GM18870 (cell line): ENCODE measurements at regions not wholly inside any gene's neighbourhood (a gene's known extent, or its start where the extent isn't known, plus 50 kb on each side); places are given as distances from the start of the nearest gene placed in this dataset.

Experiments used
- ATAC-seq: cut with Tn5 transposase; IDR thresholded peaks from one replicate; pipeline ENCODE4 v1.9.1; 2021; ENCODE audit warnings: moderate library complexity; ENCODE audit not compliant: unreplicated experiment

DNA sequence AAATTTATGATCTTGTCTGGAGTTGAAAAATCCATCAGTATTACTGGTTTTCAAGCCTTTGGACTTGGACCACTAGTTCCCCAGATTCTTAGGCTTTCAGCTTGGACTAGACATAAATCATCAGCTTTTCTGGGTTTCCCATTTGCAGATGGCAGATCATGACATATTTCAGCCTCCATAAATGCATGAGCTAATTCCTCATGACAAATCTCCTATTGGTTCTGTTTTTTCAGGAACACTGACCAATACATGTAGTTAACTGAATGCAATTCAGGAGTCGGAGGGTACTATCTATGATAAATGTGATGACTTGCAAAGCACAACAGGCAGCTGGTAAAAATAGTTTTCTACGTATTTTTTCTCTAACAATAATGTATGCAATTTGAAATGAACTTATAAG, 635.6 kb downstream of the TRAM1L1 start:
- no peak for ATAC-seq

DNA sequence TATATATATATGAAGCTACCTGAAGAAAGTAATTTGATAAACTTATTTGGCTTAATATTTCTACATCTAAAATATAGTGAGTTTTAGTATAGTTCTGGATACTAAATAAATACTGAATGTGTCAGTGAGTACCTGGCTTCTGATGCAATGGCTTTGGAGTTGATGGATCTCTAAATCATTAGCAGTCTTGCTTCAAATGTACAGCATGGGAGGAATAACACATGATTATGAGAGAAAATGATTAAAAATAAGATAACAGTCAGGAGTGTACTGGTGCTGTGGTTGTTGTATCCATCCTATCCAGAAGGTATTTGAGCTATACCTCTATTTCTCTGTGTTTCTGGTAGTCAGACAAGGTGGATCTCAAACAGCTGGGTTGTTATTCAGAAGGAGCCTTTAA, 641.3 kb downstream of the TRAM1L1 start:
- ATAC-seq = no peak

DNA sequence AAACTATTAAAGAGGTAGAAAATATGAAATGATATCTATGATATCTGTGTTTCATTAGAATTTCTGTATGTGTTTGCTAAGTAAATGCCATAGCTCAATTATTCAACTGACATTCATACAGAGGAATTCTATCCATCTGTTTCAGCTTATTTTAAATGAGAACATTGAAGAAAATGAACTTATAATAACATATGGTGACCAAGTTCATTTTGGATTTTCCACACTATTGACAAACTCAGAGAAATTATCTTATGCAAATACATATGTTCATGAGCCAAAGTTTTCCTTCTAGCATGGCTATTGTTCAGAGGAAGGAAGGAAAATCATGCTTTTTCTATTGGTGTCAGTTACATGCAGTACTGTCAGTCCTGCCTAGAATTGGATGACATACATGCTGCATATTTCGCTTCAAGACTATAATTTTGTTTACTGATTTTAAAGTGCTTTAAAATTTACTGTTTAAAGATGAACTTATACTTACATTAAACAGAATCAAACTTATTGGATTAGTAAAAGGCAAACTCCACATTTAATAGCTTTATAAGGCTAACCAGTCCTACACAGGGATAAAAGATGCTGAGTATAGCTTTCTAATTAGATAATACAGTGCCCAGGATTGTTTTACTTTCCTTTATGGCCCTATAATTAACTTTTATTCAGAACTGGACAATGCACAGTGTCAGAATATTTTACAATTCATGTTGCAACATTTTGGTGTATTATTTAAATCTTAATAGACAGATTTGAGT, 646.2 kb downstream of the TRAM1L1 start:
- ATAC-seq = no peak

DNA sequence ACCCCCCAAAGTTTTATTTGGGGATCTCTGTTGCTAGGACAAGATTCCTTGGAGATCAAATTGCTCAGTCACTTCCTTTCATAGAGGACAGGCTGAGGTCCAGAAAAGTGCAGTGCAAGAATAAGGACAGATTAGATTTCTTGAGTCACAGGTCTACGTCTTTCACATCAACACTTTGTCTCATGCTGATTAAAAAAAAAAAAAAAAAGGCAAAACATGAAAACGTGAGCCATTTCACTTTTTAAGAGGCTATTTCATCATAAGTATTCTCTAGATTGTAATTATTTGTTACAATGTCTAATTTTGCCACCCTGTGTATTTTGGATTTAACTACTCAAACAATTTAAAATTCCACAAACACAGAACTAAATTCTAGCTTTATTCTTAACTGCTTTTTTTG, 647.0 kb downstream of the TRAM1L1 start:
- ATAC-seq = no peak

DNA sequence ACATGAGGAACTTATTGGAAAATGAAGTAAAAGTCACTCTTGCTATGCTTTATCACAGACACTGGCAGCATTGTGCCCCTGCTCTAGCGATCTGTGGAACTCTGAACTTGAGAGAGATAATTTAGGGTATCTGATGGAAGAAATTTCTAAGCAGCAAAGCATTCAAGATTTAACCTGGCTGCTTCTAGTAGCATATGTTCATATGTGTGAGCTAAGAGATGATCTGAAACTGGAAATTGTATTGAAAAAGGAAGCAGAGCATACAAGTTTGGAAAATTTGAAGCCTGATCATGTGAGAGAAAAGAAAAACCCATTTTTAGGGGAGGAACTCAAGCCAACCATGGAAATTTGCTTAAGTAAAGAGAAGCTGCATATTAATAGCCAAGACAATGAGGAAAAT, 657.7 kb downstream of the TRAM1L1 start:
- no peak for ATAC-seq

DNA sequence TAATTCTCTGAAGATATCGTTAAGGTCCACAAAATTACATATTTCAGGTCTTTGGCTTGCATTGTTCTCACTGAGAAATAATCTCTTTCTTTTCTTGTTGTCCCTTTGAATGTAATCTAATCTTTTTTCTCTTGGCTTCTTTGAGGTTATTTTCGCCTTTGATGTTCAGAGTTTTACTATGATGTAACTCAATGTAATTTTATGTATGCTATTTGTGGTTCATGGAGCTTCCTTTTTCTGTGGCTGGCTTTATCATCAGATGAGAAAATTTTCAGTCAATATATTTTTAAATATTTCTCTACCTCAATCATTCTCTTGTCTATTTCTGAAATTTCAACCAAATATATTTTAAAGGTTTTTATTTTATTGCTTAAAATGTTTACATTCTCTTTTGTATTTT, 672.2 kb downstream of the TRAM1L1 start:
- ATAC-seq = no peak

DNA sequence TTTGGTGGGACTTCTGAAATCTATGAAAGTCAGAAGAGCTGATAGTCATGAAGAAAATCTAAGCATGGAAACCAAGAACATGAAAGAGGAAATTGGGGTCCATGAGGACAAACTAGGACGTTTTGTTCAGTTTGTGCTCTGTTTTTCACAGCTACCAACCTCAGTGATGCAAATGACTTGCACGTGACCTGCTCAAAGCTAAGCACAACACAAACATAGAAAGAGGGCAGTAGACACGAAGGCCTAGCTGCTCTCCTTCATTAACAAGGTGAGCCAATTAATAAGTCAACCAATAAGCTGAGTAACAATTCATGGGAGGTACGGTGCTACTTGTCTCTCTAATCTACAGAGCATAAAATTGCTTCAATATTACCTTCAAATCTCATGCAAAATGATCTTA, 684.1 kb downstream of the TRAM1L1 start:
- no peak for ATAC-seq

DNA sequence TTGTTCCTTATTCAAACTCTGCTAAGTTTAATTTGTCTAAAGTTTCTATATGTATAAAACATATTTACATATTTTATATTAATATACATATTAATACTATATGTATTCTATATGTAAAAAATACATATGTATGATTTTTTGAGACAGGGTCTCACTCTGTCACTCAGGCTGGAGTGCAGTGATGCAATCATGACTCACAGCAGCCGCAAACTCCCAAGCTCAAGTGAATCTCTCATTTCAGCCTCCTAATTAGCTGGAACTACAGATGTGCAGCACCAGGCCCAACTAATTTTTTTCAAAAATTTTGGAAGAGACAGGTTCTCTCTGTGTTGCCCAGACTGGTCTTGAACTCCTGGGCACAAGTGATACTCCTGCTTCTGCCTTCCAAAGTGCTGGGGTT, 684.9 kb downstream of the TRAM1L1 start:
- no peak for ATAC-seq

DNA sequence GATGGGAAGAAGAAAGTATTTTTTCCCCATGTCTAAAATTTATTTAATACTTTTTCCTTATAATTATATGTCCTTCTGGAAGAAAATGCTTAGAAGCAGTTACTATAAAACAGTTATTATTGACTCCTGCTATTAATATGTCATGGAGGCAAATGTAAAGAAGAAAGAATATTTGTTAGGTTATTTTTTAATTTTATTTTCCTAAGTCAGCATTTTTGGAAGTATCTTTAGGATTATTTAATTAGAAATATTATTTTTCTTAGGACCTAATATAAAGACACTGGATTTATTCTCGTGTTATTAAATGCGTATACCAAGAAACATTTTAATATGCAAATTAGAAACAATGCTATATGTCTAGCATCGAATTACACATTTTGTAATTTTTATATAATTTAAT, 687.7 kb downstream of the TRAM1L1 start:
- no peak for ATAC-seq

DNA sequence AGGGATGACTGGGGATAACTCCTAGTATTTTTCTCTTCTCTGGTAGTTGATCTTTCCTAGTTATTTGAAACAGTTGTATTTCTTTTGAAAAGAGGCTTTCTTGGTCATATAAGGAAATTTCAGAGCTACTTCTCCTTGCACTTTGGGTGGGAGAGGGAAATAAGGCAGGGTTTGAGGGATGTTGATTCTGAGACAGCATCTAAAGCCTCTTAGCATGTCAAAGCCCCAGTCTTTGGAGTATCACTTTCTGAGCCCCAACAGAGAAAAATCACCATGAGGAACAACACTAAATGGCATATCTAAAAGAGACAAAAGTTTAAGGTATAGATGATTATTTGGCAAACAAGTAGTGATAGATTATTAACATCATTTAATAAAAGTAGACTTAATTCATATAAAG, 688.1 kb downstream of the TRAM1L1 start:
- ATAC-seq = no peak

DNA sequence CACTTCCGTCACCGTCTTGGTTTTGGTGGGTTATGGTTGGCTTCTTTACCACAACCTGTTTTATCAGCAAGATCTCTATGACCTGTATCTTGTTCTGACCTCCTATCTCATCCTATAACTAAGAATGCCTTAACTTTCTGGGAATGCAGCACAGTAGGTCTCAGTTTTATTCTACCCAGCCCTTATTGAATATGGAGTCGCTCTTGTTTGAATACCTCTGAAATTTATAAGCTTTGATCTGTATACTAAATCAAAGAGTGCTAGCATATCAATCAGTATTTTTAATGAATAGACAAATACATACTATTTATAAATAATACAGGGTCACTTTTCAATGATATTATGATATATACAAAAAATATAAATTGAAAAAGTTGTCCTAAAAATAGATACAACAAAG, 690.0 kb downstream of the TRAM1L1 start:
- no peak for ATAC-seq

DNA sequence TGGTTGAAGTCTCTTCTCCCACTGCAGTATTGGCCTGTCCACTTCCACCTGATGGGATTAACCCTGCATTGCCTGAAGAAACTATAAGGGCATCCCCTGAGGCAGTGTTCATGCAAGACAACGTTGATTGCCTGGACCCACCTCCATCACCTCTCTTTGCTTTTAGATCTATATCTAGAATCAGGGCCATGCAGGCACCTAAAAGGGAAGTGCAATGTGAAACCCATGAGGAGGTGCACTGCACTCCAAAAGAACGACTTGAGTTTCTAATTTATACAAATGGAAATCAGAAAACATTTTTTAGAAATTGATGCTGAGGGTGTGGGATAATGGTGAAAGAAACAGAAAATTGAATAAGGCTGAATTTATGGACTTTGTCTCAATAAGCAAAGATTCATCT, 694.4 kb downstream of the TRAM1L1 start:
- ATAC-seq = no peak

DNA sequence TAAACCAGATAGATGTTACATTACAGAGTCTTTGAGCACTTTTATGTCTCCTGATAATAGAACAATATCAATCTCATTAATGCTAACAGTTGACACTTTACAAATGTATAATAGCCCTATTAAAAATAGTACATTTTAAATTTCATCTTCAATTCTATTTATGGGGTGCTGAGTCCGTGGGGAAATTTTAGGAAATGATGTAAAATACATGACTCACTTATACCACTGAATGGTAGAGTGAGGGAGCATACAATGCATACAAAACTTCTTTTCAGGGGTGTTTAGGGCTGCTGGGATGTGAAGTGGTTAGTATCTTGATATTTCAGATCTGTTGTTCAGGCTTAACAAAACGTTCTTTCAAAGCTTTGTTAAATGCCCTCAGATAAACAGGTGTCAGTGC, 696.2 kb downstream of the TRAM1L1 start:
- no peak for ATAC-seq

DNA sequence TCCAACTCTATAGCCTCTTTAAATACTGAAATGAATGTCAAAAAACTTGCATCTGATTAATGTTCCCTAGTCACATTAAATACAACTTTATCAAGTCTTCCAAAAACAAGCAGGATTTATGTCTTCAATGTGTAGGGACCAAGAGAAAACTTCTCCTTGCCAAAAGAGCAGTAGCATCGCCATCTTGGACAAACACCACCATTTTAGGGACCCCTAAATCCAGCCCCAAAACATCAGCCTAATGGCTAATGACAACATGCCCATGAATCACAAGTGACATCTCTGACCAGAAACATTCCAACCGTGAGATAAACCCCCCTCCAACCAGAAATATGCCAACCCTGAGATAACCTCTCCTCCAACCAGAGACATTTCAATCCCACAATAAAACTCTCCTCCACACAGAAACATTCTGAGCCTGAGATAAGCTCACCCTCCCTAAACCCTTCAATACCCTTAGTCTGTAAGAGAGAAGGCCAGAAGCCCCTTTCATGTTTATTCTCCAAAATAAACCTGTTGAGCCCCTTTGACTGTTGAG, 697.4 kb downstream of the TRAM1L1 start:
- no peak for ATAC-seq

DNA sequence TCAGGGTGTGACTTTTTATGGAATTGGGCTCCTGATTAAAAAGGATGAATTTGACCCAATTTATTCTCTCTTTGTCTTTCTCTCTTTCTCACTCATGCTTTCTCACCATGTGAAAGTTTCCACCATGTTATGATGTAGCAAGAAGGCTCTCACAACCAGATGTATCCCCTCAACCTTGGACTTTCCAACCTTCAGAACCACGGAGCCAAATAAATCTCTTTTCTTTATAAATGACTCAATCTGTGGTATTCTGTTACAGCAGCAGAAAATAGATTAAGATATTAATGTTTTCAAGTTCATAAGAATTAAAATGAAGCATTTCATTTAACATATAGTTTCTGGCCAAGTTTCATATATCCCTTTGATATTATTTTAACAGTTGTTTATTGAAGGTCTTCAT, 698.5 kb downstream of the TRAM1L1 start:
- ATAC-seq = no peak

DNA sequence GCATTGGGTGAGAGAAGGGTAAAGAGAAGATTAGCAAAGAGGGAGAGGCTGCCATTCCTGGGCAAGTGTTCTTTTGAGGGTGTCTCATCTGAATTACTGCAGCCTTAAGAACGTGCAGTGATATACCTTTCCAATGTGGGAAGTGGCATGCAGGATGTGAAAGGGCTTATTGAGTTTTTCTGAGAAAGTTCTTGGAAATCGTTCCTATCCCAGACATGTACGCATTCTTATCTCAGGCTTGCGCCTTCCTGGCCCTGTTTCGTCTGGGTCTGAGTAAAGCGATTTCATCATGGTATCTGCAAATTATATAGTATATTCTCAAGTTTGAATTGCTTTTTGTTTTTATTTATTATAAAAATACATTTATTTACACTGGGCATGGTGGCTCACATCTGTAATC, 699.8 kb downstream of the TRAM1L1 start:
- ATAC-seq = no peak

DNA sequence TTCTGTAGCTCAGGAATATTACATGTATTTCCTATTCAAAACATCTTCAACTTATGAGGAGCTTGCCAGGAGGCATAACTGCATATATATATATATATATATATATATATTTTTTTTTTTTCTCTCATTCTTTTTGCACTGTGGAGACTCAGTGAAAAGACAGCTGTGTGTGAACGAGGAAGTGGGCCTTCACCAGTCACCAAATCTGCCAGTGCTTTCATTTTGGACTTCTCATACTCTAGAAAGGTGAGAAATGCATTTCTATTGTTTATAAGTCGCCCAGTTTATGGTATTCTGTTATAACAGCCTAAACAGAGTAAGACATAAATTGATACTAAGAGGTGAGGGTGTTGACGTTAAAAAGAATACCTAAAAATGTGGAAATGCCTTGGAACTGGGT, 710.6 kb downstream of the TRAM1L1 start:
- no peak for ATAC-seq

DNA sequence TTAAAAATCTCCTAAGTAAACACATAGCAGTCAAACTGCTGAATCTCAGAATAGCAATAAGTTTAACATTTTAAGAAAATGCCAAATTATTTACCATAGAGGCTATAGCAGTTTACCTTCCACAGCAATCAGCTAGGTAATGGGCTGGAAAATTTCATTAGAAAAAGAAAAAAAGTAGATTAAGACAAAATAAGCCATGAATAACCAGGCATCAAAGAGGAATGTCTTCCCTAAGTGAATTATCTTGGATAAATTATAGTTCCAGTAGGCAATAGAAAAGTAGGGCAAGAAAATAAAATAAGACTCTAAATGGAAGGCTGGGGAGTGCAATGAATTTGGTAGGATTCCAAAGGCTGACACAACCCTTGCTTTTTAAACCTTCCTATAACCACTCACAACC, 722.8 kb downstream of the TRAM1L1 start:
- no peak for ATAC-seq

DNA sequence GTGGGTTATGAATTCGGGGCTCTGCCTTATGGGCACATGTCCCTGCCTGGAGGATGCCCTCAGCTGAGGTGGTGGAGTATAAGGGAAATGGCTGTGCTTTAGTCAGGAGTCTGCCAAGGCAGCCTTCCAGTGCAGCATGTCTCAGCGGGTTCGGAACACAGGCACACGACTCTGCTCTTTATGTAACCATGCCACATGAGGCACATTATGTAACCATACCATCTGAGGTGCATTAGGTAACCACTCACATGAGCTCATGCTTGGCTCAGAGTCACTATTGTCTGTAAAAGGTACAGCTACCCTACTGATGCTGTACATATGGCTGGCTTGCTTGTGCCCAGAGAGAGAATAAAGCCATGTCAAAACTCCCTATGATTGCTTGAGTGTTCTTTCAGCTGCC, 723.6 kb downstream of the TRAM1L1 start:
- ATAC-seq = no peak

DNA sequence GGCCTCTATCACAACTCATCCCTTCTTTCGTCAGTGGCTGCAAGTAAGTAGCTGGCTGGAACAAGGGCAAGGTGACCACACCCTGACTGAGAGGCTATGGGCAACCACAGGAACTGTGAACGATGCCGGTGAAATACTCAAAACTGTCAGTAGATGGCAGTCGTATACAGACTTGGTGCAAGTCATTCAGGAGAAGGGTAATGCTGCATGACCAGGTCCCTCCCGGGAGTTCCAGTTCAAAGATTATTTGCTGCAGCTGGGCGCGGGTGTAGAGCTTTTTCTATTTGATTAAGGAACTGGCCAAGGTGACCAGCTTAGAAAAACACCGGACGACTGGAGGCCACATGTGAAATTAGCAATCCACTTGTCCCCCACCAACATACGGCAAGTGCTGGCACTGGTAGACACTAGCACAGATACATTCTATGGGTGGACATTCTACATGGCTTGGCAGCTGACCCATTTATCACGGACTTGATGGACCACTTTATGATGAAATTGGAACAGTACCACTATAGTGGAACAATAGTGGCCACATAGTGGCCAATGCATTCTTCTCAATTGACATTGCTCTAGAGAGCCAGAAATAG, 726.6 kb downstream of the TRAM1L1 start:
- ATAC-seq = peak; percentile 99

DNA sequence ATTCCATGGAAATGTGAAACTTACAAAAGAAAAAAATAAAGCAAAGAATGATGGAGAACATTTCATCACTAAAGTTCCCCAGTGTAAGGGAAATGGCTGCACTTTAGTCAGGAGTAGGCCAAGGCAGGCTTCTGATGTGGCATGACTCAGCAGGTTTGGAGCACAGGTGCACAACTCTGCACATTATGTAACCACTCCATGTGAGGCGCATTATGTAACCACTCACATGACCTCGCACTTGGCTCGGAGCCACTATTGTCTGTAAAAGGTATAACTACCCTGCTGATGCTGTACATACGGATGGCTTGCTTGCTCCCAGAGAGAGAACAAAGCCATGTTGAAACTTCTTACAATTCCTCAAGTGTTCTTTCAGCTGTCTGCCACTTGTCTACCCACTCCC, 727.6 kb downstream of the TRAM1L1 start:
- no peak for ATAC-seq

DNA sequence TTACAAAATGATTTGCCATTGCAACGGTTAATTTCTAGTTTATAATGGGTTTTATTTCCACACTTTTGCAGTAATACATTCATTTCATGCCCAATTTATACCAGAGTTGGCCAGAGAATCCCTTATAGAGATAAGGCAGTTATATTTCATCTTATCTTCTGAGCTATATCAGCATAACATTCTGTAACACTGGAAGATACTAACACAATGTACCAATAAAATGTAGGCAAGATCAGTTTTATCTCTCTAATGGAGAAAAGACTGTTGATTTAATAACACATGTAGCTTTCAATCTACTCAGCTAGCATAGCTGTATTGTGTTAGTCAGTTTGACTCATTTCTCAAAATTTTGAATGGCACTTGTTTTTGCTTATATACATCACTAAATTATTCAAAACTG, 738.6 kb downstream of the TRAM1L1 start:
- ATAC-seq = no peak

DNA sequence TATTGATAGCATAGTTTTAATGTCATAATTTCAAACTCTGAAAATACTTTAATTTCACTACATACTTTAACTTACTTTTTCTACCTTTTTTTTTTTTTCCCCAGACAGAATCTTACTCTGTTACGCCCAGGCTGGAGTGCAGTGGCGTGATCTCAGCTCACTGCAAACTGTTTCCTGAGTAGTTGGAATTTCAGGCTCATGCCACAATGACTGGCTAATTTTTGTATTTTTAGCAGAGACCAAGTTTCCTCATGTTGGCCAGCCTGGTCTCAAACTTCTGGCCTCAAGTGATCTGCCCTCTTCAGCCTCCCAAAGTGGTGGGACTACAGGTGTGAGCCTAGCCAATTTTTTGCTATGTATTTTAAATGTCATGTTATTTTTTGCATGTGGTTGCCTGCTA, 741.6 kb downstream of the TRAM1L1 start:
- ATAC-seq = no peak
